ENCODE measurements at regions not wholly inside any gene's neighbourhood (a gene's known extent, or its start where the extent isn't known, plus 50 kb on each side); places are given as distances from the start of the nearest gene placed in this dataset.
"Not testable (repeated sequence)": the region's sequence is repeated elsewhere in the genome, so short reads cannot be mapped to it uniquely, and the experiment has no call there.

DNA sequence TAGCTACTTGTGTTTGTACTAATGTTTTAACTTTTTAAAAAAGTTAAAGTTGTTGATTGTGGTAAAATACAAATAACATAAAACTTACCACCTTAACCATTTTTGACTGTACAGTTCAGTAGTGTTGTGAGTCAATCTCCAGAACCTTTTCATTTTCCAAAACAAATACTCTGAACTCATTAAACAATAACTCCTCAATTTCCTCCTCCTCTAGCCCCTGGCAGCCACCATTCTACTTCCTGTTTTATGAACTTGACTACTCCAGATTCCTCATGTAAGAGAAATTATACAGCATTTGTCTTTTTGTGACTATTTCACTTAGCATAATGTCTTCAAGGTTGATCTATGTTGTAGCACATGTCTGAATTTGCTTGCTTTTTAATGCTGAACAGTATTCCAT, 299.1 kb upstream of the AMIGO2 start:
- DNase-seq (ENCODE audit: low read depth in 4 of 4, low spot score in 2 of 4): no peak

- DNase-seq (ENCODE audit: low read depth in 4 of 4, low spot score in 2 of 4): no peak
Measured at GRCh38 chr12:47378222-47378582, 298.4 kb upstream of the AMIGO2 start.

GRCh38 chr12:47377414-47378221, 297.9 kb upstream of the AMIGO2 start:
- DNase-seq (ENCODE audit: low read depth in 4 of 4, low spot score in 2 of 4): no peak

- DNase-seq (ENCODE audit: low read depth in 4 of 4, low spot score in 2 of 4): no peak
Measured at GRCh38 chr12:47376927-47377326, 297.2 kb upstream of the AMIGO2 start.

DNA sequence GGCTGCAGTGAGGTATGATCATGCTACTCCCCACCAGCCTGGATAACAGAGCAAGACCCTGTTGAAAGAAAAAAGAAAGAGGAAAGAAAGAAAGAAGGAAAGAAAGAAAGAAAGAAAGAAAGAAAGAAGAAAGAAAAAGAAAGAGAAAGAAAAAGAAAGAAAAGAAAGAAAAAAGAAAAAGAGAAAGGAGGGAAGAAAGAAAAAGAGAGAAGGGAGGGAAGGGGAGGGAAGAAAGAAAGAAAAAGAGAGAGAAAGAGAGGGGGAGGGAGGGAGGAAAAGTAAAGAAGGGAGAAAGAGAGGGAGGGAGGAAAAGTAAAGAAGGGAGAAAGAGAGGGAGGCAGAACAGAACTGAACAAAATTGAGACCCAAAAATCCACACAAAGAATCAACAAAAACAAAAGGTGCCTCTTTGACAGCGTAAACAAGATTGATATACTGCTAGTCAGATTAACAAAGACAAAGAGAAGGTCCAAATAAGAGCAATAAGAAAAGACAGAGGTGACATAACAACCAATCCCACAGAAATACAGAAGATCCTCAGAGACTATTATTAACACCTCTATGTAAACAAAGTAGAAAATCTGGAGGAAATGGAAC, 293.9 kb upstream of the AMIGO2 start:
- no peak for DNase-seq (ENCODE audit: low read depth in 4 of 4, low spot score in 2 of 4)

DNA sequence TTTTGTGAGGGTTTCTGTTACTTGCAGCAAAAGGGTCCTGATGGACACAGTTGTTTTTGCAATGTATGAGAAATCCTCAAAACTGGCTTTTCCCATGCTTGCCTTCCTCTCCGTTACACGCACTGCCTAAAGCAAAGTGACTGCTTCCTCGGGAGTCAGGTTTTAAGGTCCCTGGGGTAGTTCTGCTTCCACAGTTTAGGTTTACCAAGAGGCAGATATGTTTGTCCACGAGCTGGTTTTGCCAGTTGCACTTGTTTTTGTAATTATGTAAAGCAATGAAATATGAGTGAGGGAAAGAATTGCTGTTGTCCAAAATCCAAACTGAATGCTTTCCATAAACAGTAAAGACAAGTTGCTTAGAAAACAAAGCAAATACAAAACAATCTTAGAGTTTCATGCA, 290.7 kb upstream of the AMIGO2 start:
- DNase-seq (ENCODE audit: low read depth in 4 of 4, low spot score in 2 of 4): no peak

DNA sequence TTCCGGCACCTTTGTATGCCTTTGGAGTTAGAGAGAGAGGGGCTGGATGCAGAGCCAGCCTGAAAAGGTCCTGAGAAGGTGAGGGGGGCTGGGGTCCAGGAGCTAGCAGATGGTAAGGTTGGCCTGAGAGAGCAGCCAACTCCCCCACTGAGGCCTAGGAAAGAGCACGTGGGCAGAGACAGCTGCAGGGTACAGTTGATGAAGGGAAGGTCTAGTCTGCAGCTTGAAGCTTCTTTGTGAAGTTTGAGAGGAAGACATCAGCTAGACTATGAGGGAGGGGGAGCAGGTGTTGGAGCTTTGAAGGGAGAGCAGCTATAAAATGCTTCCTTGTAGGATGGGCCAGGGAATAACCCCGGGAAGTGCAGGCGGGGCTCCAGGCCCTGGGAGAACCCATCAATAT, 289.3 kb upstream of the AMIGO2 start:
- no peak for DNase-seq (ENCODE audit: low read depth in 4 of 4, low spot score in 2 of 4)

DNA sequence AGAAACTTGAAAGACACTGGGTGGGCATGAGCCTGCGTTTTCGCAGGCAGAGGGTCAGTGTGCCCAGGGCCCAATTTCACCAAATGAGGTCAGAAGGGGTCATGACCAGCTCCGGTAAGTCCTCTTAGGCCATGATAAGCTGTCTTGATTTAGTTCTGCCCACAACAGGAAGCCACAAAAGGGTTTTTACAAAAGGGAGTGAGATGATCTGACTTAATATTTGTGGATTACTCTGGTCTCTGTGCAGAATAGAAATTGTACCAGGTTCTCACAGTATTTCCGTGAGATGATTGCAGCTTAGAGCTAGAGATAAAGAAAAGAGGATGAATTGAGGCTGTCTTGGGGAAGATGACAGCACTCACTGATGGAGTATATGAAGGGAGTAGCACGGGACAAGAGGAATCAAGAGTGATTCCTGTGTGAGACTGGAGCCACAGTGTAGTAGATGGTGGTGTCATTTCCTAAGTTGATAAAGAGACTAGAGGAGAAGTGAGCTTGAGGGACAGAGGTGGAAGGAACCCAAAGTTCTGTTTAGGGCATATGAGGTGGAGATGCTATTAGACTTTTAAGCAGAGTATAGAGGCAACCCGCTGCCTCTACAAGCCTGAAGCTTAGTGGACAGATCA, 288.3 kb upstream of the AMIGO2 start:
- no peak for DNase-seq (ENCODE audit: low read depth in 4 of 4, low spot score in 2 of 4)

- no peak for DNase-seq (ENCODE audit: low read depth in 4 of 4, low spot score in 2 of 4)
Measured at GRCh38 chr12:47366579-47366978, 286.8 kb upstream of the AMIGO2 start.

GRCh38 chr12:47366157-47366556, 286.4 kb upstream of the AMIGO2 start:
- DNase-seq (ENCODE audit: low read depth in 4 of 4, low spot score in 2 of 4): no peak

- DNase-seq (ENCODE audit: low read depth in 4 of 4, low spot score in 2 of 4): not testable (repeated sequence)
Measured at GRCh38 chr12:47365443-47366076, 285.8 kb upstream of the AMIGO2 start.

- DNase-seq (ENCODE audit: low read depth in 4 of 4, low spot score in 2 of 4): no peak
Measured at GRCh38 chr12:47364261-47364660, 284.5 kb upstream of the AMIGO2 start.

- no peak for DNase-seq (ENCODE audit: low read depth in 4 of 4, low spot score in 2 of 4)
Measured at GRCh38 chr12:47362126-47362705, 282.5 kb upstream of the AMIGO2 start.

DNA sequence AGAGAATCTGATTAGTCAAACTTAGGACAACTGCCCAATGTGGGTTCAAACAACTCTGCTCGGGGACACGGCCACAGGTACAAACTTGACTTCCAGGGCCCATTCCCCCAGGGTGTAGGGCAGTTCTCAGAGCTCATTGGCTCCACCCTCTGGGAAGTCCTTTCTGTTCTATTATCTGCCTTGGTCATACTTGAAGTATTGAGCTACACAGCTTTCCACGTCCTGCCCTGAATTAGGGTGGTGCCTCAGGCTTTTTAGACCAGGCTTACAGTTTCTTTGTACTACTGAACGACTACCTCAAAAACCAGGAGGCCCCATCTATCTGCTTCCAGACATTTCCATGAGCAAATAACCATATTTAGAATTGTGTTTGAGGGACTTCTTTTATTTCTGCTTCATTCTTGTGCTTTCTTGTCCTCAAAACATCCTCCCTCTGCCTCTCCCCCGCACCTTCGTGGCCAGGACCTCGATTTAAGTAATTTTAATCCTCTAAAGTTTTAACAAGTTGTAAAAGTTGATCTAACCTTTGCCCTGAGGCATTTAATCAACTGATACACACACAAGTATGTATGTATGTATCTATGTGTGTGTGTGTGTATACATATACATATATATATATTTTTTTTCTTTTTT, 281.7 kb upstream of the AMIGO2 start:
- no peak for DNase-seq (ENCODE audit: low read depth in 4 of 4, low spot score in 2 of 4)

DNA sequence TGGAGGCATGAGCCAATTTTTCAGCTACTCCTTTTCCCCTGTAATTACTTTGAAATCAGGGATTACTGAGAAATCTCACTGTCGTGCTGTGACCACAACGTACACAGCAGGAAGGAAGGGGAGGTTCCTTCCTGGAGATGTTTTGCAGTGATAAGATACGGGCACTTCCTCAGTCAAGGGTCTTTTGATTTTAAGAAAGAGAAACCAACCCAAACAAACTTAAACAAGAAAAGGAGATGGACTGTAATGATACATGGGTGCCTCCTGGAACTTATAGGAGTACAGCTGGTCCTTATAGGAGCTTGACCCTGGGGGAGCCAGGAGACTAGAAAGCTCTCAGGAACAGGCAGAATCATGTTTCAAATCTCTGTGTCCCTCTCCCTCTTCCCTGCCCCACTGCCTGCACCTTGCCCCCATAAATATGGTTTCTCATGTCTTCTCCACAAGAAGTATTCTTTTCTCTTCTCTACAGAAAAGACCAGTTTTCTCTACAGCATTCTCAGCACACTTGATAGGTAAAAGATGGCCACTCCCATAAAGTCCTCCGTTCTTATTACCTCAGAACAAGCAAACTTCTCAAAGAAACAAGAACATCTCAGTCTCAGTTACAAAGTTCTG, 281.1 kb upstream of the AMIGO2 start:
- DNase-seq (ENCODE audit: low read depth in 4 of 4, low spot score in 2 of 4): no peak

DNA sequence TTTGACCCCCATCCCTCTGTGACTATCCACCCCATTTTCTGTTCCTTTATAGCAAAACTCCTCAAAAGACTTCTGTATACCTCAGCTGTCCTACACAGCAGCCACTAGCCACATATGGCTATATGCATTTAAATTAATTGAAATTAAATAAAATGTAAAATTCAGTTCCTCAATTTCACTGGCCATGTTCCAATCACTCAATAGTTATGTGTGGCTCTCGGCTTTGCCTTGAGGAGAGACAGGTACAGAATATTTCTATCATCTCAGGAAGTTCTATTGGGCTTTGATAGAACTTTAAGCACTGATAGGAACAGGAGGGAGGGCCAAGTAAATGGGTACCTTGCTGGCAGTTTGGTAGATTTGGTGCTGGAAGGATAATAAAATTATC, 280.3 kb upstream of the AMIGO2 start:
- no peak for DNase-seq (ENCODE audit: low read depth in 4 of 4, low spot score in 2 of 4)

DNA sequence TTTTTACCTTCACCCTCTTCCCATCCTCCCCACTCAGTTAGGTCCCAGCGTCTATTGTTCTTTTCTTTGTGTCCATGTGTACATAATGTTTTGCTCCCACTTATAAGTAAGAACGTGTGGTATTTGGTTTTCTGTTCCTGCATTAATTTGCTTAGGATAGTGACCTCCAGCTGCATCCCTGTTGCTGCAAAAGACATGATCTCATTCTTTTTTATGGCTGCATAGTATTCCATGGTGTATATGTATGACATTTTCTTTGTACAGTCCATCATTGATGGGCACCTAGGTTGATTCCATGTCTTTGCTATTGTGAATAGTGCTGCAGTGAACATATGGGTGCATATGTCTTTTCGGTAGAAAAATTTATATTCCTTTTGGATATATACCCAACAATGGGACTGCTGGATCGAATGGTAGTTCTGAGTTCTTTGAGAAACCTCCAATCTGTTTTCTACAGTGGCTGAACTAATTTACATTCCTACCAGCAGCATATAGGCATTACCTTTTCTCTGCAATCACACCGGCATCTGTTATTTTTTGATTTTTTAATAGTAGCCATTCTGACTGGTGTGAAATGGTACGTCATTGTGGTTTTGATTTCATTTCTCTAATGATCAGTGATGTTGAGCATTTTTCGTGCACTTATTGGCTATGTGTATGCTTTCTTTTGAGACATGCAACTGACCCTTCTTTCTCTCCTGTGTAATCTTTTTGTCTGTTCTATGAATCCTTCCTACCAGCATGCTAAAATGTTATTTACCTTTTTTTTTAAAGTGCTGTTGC, 279.7 kb upstream of the AMIGO2 start:
- DNase-seq (ENCODE audit: low read depth in 4 of 4, low spot score in 2 of 4): no peak

GRCh38 chr12:47357006-47357405, 277.2 kb upstream of the AMIGO2 start:
- DNase-seq (ENCODE audit: low read depth in 4 of 4, low spot score in 2 of 4): not testable (repeated sequence)

- DNase-seq (ENCODE audit: low read depth in 4 of 4, low spot score in 2 of 4): no peak
Measured at GRCh38 chr12:47356129-47356700, 276.5 kb upstream of the AMIGO2 start.
